ENCODE measurements at regions not wholly inside any gene's neighbourhood (a gene's known extent, or its start where the extent isn't known, plus 50 kb on each side); places are given as distances from the start of the nearest gene placed in this dataset.

- Histone ChIP-seq H3K27ac (no peak overlapping the region), H3K4me1 (no peaks in the 10 kb centered on the region), H3K27me3 (no peaks in the 10 kb centered on the region), H3K4me3 (no peak overlapping the region), H3K36me3 (ENCODE audit: low read depth, missing control alignments) (no peaks in the 10 kb centered on the region), H3K9me3 (no peaks in the 10 kb centered on the region)
- no peak for DNase-seq
- intact Hi-C loops (cut with DNase I; ENCODE audit: low total_unique reads) = no loop called here
- no peak for TF ChIP-seq POLR2A (IDR thresholded peaks at IDR 0.05)
- TF ChIP-seq CTCF (IDR thresholded peaks at IDR 0.05) = no peak
- 97 to 100% methylated on average over 1 of the region's 1 CpG for WGBS, 2 donors
These were observed 137.8 kb downstream of the CENPW start for GRCh38 chr6:126477678-126478077.

- no peak for TF ChIP-seq CTCF (IDR thresholded peaks at IDR 0.05)
- no peak for TF ChIP-seq POLR2A (IDR thresholded peaks at IDR 0.05)
- no peak for DNase-seq
- no peak overlapping the region for H3K27ac ChIP-seq
- H3K4me3 ChIP-seq = no peak overlapping the region
- 90 to 93% methylated on average over 2 of the region's 2 CpGs for WGBS, 2 donors
- no peaks in the 10 kb centered on the region for H3K4me1 ChIP-seq
- no peaks in the 10 kb centered on the region for H3K27me3 ChIP-seq
- H3K9me3 ChIP-seq = no peaks in the 10 kb centered on the region
- intact Hi-C loops (cut with DNase I; ENCODE audit: low total_unique reads) = no loop called here
- no peaks in the 10 kb centered on the region for H3K36me3 ChIP-seq (ENCODE audit: low read depth, missing control alignments)
These were observed 140.4 kb downstream of the CENPW start for GRCh38 chr6:126480268-126480667.

- Histone ChIP-seq H3K4me1 (no peaks in the 10 kb centered on the region), H3K4me3 (no peak overlapping the region), H3K9me3 (no peaks in the 10 kb centered on the region), H3K27ac (no peak overlapping the region), H3K27me3 (no peaks in the 10 kb centered on the region), H3K36me3 (ENCODE audit: low read depth, missing control alignments) (no peaks in the 10 kb centered on the region)
- DNase-seq = no peak
- intact Hi-C loops (cut with DNase I; ENCODE audit: low total_unique reads) = no loop called here
- no peak for TF ChIP-seq POLR2A (IDR thresholded peaks at IDR 0.05)
- TF ChIP-seq CTCF (IDR thresholded peaks at IDR 0.05) = no peak
- WGBS, 2 donors = 91 to 97% methylated on average over 1 of the region's 1 CpG
These were observed 141.4 kb downstream of the CENPW start for GRCh38 chr6:126481319-126481718.

- 92 to 95% methylated on average over 9 of the region's 9 CpGs for WGBS, 2 donors
- no peaks in the 10 kb centered on the region for H3K27me3 ChIP-seq
- intact Hi-C loops (cut with DNase I; ENCODE audit: low total_unique reads) = no loop called here
These were observed 164.9 kb downstream of the CENPW start for GRCh38 chr6:126504792-126505191.

More at GRCh38 chr6:126504792-126505191, 164.9 kb downstream of the CENPW start:
- no peak for DNase-seq
- Histone ChIP-seq H3K36me3 (ENCODE audit: low read depth, missing control alignments) (no peaks in the 10 kb centered on the region), H3K4me3 (no peak overlapping the region), H3K4me1 (no peaks in the 10 kb centered on the region), H3K9me3 (no peaks in the 10 kb centered on the region), H3K27ac (no peak overlapping the region)
- no peak for TF ChIP-seq POLR2A (IDR thresholded peaks at IDR 0.05)
- no peak for TF ChIP-seq CTCF (IDR thresholded peaks at IDR 0.05)
